HepG2 (cell line): ENCODE measurements at regions not wholly inside any gene's neighbourhood (a gene's known extent, or its start where the extent isn't known, plus 50 kb on each side); places are given as distances from the start of the nearest gene placed in this dataset.

Source experiments
- EP300 ChIP-seq, 3 experiments: sonication (generic) in 1 of 3; formaldehyde crosslinking in 1 of 3; IDR thresholded peaks; 2 replicates each; pipeline versions ENCODE4 v1.5.1 to v1.6.1; 2011 to 2020; ENCODE audit warnings: low read depth in 2 of 3, low read length in 2 of 3, borderline replicate concordance in 1 of 3, improper control_type of control experiment in 1 of 3, mild to moderate bottlenecking in 1 of 3, missing genetic modification reagents in 1 of 3, moderate library complexity in 1 of 3
- SOX6 ChIP-seq, 2 experiments: fragments of 450-650 bp in 1 of 2; sonication (generic) in 1 of 2; formaldehyde crosslinking in 1 of 2; IDR thresholded peaks; 2 replicates each; pipeline versions ENCODE4 v1.4.0 to v1.6.1; 2017 to 2020; ENCODE audit warnings: antibody characterized with exemption in 1 of 2, mild to moderate bottlenecking in 1 of 2, missing genetic modification reagents in 1 of 2
- ZBTB10 ChIP-seq: sonication (generic); formaldehyde crosslinking; IDR thresholded peaks from 2 replicates; pipeline ENCODE4 v1.4.0; 2020; ENCODE audit warnings: missing genetic modification reagents, borderline replicate concordance
- ZNF160 ChIP-seq: sonication (generic); formaldehyde crosslinking; IDR thresholded peaks from 2 replicates; pipeline ENCODE4 v1.8.0; 2022; ENCODE audit warnings: mild to moderate bottlenecking, inconsistent platforms, missing genetic modification reagents
- ZNF614 ChIP-seq: IDR thresholded peaks from 2 replicates; pipeline ENCODE4 v1.6.1; 2018; ENCODE audit warnings: missing biosample characterization, missing genetic modification reagents, inconsistent platforms, borderline replicate concordance
- ZNF646 ChIP-seq: sonication (generic); formaldehyde crosslinking; IDR thresholded peaks from 2 replicates; pipeline ENCODE4 v1.9.0; 2021; ENCODE audit warnings: mild to moderate bottlenecking, missing genetic modification reagents
- TF ChIP-seq, protein P1 (sequence below): sonication (generic); formaldehyde crosslinking; IDR thresholded peaks from 2 replicates; pipeline ENCODE4 v1.4.0; 2020; ENCODE audit warnings: missing genetic modification reagents

DNA sequence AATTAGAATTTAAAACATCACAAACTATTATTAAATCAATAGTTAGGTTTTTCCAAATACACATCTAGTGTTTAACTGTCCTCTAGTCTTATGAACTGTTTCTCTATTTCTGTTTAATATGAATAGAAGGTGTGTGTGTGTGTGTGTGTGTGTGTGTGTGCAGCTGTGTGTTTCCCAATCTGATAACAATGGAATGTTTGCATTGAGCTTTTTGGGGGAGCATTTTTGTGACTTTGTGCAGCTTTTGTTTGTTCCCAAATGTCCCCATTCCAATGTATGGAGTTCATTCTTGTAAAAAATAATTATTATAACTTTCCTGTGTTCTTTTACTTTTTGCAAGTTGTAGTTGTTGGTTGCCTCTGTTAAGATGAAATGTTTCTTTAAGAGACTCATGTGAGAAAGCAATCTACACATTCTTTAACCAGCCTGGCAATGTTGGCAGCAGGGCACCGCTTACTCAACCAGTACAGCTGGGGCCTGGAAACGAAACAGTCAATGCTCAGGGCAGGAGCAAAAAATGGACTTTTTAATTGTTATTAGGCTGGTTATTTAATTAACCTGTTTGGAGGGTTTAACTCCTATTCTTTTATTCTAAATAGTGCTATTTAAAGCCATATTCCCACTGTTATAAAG lies 354.3 kb downstream of the SRGAP2C start (continued):
- TF ChIP-seq ZNF646 (CRISPR knock-in tag) (peak; percentile 73), ZNF614 (CRISPR knock-in tag) (no peak), ZBTB10 (peak; percentile 59; the same call in 1 of the 2 replicates), EP300 (IDR thresholded peaks at IDR 0.05; ENCODE audit: low read depth in 2 of 2, low read length in 2 of 2) (0 out of 4 replicates have a peak, but pooled peaks of 1 of the 2 experiments have one; percentile 15), EP300 (CRISPR knock-in tag; IDR thresholded peaks at IDR 0.05; ENCODE audit: borderline replicate concordance) (no peak), ZNF160 (no peak), SOX6 (IDR thresholded peaks at IDR 0.05) (no peak), SOX6 (CRISPR knock-in tag; IDR thresholded peaks at IDR 0.05) (peak; percentile 58)
- TF ChIP-seq, protein P1, sequence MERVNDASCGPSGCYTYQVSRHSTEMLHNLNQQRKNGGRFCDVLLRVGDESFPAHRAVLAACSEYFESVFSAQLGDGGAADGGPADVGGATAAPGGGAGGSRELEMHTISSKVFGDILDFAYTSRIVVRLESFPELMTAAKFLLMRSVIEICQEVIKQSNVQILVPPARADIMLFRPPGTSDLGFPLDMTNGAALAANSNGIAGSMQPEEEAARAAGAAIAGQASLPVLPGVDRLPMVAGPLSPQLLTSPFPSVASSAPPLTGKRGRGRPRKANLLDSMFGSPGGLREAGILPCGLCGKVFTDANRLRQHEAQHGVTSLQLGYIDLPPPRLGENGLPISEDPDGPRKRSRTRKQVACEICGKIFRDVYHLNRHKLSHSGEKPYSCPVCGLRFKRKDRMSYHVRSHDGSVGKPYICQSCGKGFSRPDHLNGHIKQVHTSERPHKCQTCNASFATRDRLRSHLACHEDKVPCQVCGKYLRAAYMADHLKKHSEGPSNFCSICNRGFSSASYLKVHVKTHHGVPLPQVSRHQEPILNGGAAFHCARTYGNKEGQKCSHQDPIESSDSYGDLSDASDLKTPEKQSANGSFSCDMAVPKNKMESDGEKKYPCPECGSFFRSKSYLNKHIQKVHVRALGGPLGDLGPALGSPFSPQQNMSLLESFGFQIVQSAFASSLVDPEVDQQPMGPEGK (CRISPR knock-in tag), result no peak
- TF ChIP-seq, all 625 proteins: peak for 9
